Nephron (organoid): ENCODE measurements at regions not wholly inside any gene's neighbourhood (a gene's known extent, or its start where the extent isn't known, plus 50 kb on each side); places are given as distances from the start of the nearest gene placed in this dataset.

ENCODE experiments used
- H3K27ac Mint-ChIP-seq, 3 experiments: 2 replicates each; pipeline ENCODE4 v1.8.0; 2020; ENCODE audit warnings: mixed read lengths in 3 of 3, mild to moderate bottlenecking in 2 of 3, moderate library complexity in 1 of 3
- H3K27me3 Mint-ChIP-seq: 2 replicates; pipeline ENCODE4 v1.8.0; 2021; ENCODE audit warnings: low read depth, mild to moderate bottlenecking, moderate library complexity, mixed read lengths
- H3K36me3 Mint-ChIP-seq: 2 replicates; pipeline ENCODE4 v1.8.0; 2020; ENCODE audit warnings: low read depth, mixed read lengths
- H3K4me1 Mint-ChIP-seq: 2 replicates; pipeline ENCODE4 v1.8.0; 2020; ENCODE audit warnings: mixed read lengths
- H3K4me3 Mint-ChIP-seq, 3 experiments: 2 replicates each; pipeline ENCODE4 v1.8.0; 2020; ENCODE audit warnings: mild to moderate bottlenecking in 3 of 3, mixed read lengths in 3 of 3, moderate library complexity in 2 of 3
- H3K9me3 Mint-ChIP-seq: 2 replicates; pipeline ENCODE4 v1.8.0; 2020; ENCODE audit warnings: mixed read lengths
- TF ChIP-seq, protein P1 (sequence below), 3 experiments: fragments of 200-600 bp; sonication (generic); IDR thresholded peaks; one replicate each; pipeline ENCODE4 v1.5.0; 2021; ENCODE audit warnings: antibody characterized with exemption in 3 of 3; ENCODE audit not compliant: unreplicated experiment in 3 of 3

DNA sequence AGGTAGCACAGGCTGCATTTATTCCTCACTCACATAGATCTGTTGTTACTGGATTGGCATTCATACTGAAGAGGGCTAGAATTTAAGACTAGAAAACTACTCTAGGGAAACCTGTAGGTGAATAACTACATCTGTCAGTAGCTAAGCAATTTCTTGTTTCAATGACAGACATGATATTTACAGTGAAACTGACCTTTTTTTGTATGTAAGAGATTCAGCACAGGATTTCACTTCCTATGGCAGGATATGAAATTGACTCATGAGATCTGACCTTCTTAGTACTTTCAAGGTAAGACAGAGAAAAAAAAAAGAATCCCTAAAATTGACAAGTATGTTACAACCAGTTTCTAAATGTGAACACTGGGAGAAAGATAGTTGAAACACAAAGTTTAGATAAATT, 189.8 kb upstream of the SLC16A7 start:
- Mint-ChIP-seq H3K27me3 (no peaks in the 10 kb centered on the region), H3K36me3 (no peaks in the 10 kb centered on the region), H3K9me3 (no peaks in the 10 kb centered on the region), H3K27ac (no peak overlapping the region), H3K4me1 (no peaks in the 10 kb centered on the region), H3K4me3 (no peak overlapping the region)
- TF ChIP-seq, protein P1, sequence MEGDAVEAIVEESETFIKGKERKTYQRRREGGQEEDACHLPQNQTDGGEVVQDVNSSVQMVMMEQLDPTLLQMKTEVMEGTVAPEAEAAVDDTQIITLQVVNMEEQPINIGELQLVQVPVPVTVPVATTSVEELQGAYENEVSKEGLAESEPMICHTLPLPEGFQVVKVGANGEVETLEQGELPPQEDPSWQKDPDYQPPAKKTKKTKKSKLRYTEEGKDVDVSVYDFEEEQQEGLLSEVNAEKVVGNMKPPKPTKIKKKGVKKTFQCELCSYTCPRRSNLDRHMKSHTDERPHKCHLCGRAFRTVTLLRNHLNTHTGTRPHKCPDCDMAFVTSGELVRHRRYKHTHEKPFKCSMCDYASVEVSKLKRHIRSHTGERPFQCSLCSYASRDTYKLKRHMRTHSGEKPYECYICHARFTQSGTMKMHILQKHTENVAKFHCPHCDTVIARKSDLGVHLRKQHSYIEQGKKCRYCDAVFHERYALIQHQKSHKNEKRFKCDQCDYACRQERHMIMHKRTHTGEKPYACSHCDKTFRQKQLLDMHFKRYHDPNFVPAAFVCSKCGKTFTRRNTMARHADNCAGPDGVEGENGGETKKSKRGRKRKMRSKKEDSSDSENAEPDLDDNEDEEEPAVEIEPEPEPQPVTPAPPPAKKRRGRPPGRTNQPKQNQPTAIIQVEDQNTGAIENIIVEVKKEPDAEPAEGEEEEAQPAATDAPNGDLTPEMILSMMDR (IDR thresholded peaks at IDR 0.05; ENCODE audit: unreplicated experiment in 3 of 3), result no peak

DNA sequence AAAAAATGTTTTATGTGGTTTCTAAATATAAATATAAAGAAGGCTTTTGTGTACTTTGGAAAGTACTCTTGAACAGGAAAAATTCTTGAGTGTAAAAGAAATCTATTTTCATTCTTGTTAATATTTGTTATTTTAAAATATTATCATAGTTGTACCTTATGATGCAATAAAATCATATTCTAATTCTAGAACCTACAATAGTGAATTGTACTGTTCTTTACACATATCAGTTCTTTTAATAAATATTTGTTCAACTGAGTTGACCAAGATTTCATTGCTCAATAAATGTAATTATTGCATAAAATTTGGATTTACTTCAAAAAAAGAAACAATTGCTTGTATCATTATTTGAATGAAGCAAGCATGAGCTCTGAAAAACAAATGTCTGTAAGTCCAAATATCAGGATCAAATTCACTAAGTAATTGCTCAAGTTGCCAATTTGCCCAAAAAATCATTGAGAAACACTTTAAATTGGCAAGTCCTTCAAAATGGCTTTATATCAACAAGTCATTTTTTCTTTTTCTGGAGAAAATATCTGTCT, 191.6 kb upstream of the SLC16A7 start:
- Mint-ChIP-seq H3K27me3 (no peaks in the 10 kb centered on the region), H3K4me3 (no peak overlapping the region), H3K27ac (no peak overlapping the region), H3K9me3 (no peaks in the 10 kb centered on the region), H3K4me1 (no peaks in the 10 kb centered on the region), H3K36me3 (no peaks in the 10 kb centered on the region)
- TF ChIP-seq, protein P1 (IDR thresholded peaks at IDR 0.05; ENCODE audit: unreplicated experiment in 3 of 3), result no peak

DNA sequence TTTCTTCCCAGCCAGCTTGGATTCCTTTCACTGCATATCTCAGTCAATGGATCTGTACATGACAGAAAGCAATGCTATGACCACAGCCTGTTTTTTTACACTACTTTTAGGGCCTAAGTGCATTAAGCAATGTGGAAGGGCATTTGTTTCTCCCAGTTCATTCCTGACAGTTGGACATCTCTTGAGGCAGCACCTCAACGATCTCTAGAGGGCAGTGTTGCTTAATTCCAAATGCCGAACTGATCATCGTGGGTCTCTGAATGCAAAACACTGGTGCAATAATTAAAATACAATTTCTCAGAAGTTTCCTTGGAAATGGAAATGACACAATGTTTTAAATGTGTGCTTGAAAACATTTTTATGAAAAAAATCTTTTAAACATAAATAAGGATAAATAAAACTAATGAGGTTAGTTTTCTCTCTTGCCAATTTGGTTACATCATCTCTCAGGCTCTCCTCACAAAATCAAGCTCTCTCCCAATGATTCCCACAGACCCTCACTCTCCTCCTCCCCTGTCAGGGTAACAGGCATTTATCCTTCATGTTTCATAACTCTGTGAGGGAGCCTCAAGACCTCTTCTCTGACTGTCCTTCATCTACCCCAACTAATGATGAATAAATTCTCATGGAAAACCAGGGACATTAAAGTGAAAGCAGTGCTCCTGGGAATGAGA, 192.4 kb upstream of the SLC16A7 start:
- no peaks in the 10 kb centered on the region for H3K9me3 Mint-ChIP-seq
- H3K4me3 Mint-ChIP-seq, result no peak overlapping the region
- no peaks in the 10 kb centered on the region for H3K4me1 Mint-ChIP-seq
- TF ChIP-seq, protein P1 (IDR thresholded peaks at IDR 0.05; ENCODE audit: unreplicated experiment in 3 of 3), result peak; percentile 71 to 81 (median 80)
- no peaks in the 10 kb centered on the region for H3K36me3 Mint-ChIP-seq
- no peaks in the 10 kb centered on the region for H3K27me3 Mint-ChIP-seq
- H3K27ac Mint-ChIP-seq, result no peak overlapping the region

DNA sequence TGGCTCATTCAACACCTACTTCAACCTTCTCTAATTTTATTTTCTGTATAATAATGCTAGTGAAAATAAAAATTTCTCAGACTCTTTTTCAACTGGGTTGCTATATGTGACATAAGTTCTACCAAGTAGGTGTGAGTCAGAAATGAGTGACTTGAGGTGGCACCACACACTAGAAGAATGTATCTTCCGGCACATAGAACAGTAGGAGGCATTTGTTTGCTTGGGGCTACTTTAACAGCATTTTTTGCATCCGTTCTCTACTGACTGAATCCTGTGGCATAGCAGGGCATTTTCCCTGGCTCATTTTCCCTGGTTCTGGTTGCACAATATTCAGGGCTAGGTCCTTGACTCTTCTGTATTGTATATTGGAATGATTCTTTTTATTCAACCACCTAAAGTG, 194.0 kb upstream of the SLC16A7 start:
- Mint-ChIP-seq H3K4me3 (no peak overlapping the region), H3K27ac (no peak overlapping the region), H3K4me1 (no peaks in the 10 kb centered on the region), H3K27me3 (no peaks in the 10 kb centered on the region), H3K9me3 (no peaks in the 10 kb centered on the region), H3K36me3 (no peaks in the 10 kb centered on the region)
- TF ChIP-seq, protein P1 (IDR thresholded peaks at IDR 0.05; ENCODE audit: unreplicated experiment in 3 of 3), result no peak

DNA sequence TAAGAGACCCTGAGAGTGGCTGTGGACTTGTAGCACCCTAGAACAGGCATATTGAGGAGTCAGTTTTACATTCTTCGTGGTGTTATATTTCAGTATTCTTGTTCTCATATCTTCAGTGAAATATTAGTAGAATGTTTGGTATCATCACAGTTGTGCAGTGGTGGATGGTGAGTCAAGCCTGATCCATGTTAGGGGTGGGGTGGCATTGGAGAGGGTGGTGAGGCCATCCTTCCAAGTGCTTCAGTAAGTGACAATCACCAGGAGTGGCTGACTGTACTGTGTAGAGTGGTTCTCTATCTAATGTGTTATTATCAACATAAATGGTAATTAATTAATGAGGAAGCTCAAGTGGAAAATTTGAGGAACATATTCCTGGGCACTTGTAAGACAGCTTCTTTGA, 197.7 kb upstream of the SLC16A7 start:
- Mint-ChIP-seq H3K27me3 (no peaks in the 10 kb centered on the region), H3K36me3 (no peaks in the 10 kb centered on the region), H3K4me3 (no peak overlapping the region), H3K4me1 (no peaks in the 10 kb centered on the region), H3K9me3 (no peaks in the 10 kb centered on the region), H3K27ac (no peak overlapping the region)
- TF ChIP-seq, protein P1 (IDR thresholded peaks at IDR 0.05; ENCODE audit: unreplicated experiment in 3 of 3), result no peak

DNA sequence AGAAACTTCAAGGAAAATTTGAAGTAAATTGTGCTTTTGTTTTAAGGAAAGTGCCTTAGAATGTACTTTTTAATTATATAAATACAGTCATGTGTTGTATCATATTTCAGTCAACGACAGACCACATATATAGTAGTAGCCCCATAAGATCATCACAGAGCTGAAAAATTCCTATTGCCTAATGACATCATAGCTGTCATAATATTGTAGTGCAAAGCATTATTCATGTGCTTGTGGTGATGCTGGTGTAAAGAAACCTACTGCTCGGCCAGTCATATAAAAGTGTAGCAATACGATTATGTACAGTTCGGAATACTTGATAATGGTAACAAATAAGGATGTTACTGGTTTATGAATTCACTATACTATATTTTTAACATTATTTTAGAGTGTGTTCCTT, 198.9 kb upstream of the SLC16A7 start:
- H3K36me3 Mint-ChIP-seq, result no peaks in the 10 kb centered on the region

More for the DNA sequence above, 198.9 kb upstream of the SLC16A7 start:
- no peaks in the 10 kb centered on the region for H3K9me3 Mint-ChIP-seq
- H3K4me3 Mint-ChIP-seq, result no peak overlapping the region
- no peak overlapping the region for H3K27ac Mint-ChIP-seq
- TF ChIP-seq, protein P1 (IDR thresholded peaks at IDR 0.05; ENCODE audit: unreplicated experiment in 3 of 3), result no peak
- H3K4me1 Mint-ChIP-seq, result no peaks in the 10 kb centered on the region
- no peaks in the 10 kb centered on the region for H3K27me3 Mint-ChIP-seq
